IPS DF 4.7 (cell line): ENCODE measurements at regions not wholly inside any gene's neighbourhood (a gene's known extent, or its start where the extent isn't known, plus 50 kb on each side); places are given as distances from the start of the nearest gene placed in this dataset.
A peak's percentile ranks its signal among the peaks of the same experiment; 100 is the strongest.
"Not testable (repeated sequence)": the region's sequence is repeated elsewhere in the genome, so short reads cannot be mapped to it uniquely, and the experiment has no call there.

Experiments
- DNase-seq: peaks from one replicate; pipeline ENCODE4 v3.0.0-alpha.2; 2013; ENCODE audit warnings: low spot score; ENCODE audit errors: extremely low read depth

DNA sequence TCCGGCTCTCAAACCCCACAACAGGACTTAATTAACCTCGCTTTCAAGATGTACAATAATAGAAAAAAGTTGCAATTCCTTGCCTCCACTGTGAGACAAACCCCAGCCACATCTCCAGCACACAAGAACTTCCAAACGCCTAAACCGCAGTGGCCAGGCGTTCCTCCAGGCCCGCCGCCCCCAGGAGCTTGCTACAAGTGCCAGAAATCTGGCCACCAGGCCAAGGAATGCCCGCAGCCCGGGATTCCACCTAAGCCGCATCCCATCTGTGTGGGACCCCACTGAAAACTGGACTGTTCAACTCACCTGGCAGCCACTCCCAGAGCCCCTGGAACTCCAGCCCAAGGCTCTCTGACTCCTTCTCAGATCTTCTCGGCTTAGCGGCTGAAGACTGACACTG is 262.5 kb downstream of the SMARCA2 start:
- DNase-seq: not testable (repeated sequence)

- DNase-seq: not testable (repeated sequence)
Measured at GRCh38 chr9:2279138-2279537, 264.0 kb downstream of the SMARCA2 start.

- peak; percentile 94 for DNase-seq
Measured at GRCh38 chr9:2281031-2281802, 266.1 kb downstream of the SMARCA2 start.

DNA sequence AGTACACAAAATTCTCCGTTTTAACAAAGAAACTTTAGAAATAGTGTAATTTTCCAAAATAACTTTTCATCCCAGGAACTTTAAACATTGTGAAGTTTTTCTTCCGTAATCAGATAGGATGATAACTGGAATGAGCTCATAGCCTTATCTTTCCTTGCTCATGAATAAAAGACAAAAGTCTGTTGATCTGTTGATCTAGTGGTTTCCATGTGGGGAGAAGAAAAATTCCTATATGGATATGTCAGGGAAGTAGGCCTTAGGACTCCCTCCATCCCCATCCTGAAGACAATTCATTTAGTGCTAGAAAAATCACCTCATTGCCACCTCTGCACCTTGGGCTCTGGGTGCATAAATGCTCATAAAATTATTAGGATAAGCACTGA is 266.6 kb downstream of the SMARCA2 start:
- no peak for DNase-seq

DNA sequence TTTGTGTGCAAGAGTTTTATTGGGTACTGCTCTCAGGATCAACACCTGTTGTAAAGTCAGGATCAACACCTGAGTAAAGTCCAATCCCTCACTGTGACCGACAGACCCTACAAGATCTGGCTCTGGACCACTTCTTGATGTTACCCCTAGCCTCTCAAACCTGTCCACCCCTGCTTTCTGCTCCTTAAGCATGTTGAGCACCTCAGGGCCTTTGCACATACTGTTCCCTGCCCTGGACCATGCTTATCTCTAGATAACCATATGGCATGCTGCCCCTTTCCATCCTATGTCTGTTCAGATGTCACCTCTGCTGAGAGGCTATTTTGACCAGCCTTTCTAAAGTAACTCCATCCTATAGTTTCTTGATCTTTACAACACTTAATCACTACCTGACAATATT is 269.6 kb downstream of the SMARCA2 start:
- DNase-seq: no peak

- no peak for DNase-seq
Measured at GRCh38 chr9:2285416-2286332, 270.5 kb downstream of the SMARCA2 start.

GRCh38 chr9:2286333-2286705 is 271.2 kb downstream of the SMARCA2 start:
- no peak for DNase-seq

- DNase-seq: no peak
Measured at GRCh38 chr9:2286825-2287455, 271.8 kb downstream of the SMARCA2 start.

DNA sequence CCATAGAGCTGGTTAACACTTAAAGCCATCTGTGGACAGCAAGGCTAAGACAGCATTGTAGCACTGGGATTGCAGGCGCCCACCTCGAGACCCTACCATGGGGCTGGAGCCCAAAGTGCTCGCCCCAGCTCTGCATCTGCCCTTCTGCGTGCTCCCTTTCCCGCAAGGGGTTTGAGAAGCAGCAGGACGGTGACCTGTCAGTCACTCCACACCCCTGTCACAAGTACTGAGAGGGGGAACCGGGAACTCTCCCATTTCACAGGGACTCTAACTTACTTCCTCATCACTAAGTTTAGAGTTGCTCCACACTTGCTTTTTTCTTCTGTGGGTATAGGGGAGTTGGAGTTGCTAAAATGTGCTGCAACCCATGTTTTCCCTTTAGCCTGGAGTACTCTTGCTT is 273.2 kb downstream of the SMARCA2 start:
- DNase-seq: no peak

GRCh38 chr9:2289263-2289662 is 274.1 kb downstream of the SMARCA2 start:
- DNase-seq: no peak

GRCh38 chr9:2290382-2290781 is 275.2 kb downstream of the SMARCA2 start:
- no peak for DNase-seq

- no peak for DNase-seq
Measured at GRCh38 chr9:2291980-2292704, 277.0 kb downstream of the SMARCA2 start.

DNA sequence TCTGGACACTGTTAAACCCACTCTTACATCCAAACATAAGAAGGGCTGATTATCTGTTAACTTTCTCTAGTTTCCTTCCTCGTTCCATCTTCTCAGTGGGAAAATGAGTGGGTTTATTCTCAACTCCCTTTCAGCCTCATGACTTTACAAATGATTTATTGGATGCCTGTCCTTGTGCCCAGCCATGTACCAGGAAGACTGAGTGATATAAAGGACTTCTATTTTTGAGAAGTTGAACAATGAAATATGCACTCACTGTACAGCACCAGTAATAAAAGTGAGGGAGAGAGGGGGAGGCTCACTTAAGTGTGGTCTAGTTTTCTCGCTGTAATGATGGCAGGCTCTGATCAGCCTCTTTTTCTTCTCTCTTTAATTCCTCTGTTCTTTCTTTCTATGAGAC is 277.6 kb downstream of the SMARCA2 start:
- DNase-seq: no peak

GRCh38 chr9:2297771-2298170 is 282.6 kb downstream of the SMARCA2 start:
- DNase-seq: no peak

GRCh38 chr9:2298217-2298616 is 283.1 kb downstream of the SMARCA2 start:
- DNase-seq: no peak

- no peak for DNase-seq
Measured at GRCh38 chr9:2299156-2299842, 284.2 kb downstream of the SMARCA2 start.

GRCh38 chr9:2299843-2300205 is 284.7 kb downstream of the SMARCA2 start:
- DNase-seq: no peak

GRCh38 chr9:2300325-2300724 is 285.2 kb downstream of the SMARCA2 start:
- DNase-seq: no peak

GRCh38 chr9:2302606-2303005 is 287.5 kb downstream of the SMARCA2 start:
- no peak for DNase-seq

DNA sequence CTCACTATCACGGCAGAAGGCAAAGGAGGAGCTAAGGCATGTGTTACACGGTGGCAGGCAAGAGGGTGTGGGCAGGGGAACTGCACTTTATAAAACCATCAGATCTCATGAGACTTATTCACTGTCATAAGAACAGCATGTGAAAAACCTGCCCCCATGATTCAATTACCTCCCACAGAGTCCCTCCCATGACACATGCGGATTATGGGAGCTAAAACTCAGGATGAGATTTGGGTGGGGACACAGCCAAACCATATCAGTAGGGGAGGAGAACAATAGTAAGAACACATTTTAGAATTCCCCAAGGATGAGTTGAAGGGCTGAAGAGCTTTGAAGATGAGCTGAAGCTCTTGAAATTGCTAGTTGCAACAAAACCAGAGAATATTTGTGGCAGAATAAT is 287.9 kb downstream of the SMARCA2 start:
- no peak for DNase-seq

DNA sequence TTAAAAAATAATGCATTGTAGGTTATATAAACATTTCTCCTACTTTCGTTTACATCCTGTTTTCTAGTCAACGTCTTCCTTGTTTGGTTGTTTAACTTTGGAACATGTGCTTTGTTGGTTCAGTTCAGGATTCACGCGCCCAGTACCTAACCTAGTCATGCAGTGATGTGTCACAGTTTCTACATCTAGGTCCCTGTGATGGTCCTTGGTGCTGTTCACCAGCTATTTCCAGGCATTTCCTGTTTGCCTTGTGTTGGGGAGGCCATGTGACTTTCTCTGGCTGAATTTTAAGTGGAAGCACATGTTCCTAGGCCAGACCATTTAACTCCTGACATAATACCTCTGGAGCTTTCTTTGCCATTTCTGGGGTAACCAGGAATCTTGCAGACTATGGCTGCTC is 292.3 kb downstream of the SMARCA2 start:
- DNase-seq: no peak
